PFSK-1 (cell line): ENCODE measurements at regions not wholly inside any gene's neighbourhood (a gene's known extent, or its start where the extent isn't known, plus 50 kb on each side); places are given as distances from the start of the nearest gene placed in this dataset.

Experiments
- FOXP2 ChIP-seq: optimal IDR thresholded peaks from 2 replicates; pipeline ENCODE3; 2011; ENCODE audit warnings: borderline replicate concordance, control low read depth, inconsistent platforms; ENCODE audit not compliant: insufficient read depth; ENCODE audit errors: extremely low read length, extremely low read depth
- POLR2AphosphoS5 ChIP-seq: IDR thresholded peaks from 2 replicates; pipeline ENCODE4 v1.6.1; 2012; ENCODE audit warnings: low read depth, mild to moderate bottlenecking, control low read depth, low read length, moderate library complexity
- SIN3A ChIP-seq: IDR thresholded peaks from 2 replicates; pipeline ENCODE4 v1.6.1; 2012; ENCODE audit warnings: mild to moderate bottlenecking, low read length, moderate library complexity, borderline replicate concordance; ENCODE audit not compliant: insufficient read depth
- TAF1 ChIP-seq: IDR thresholded peaks from 2 replicates; pipeline ENCODE4 v1.6.1; 2012; ENCODE audit warnings: low read length, control low read depth, borderline replicate concordance; ENCODE audit not compliant: insufficient read depth
- TF ChIP-seq, protein P1 (sequence below), 2 experiments: IDR thresholded peaks; 2 replicates each; pipeline versions ENCODE4 v1.6.1 to v1.8.0; 2011 to 2012; ENCODE audit warnings: low read depth in 2 of 2, low read length in 2 of 2, control low read depth in 1 of 2, inconsistent platforms in 1 of 2, mild to moderate bottlenecking in 1 of 2, moderate library complexity in 1 of 2; ENCODE audit not compliant: insufficient read depth in 1 of 2

DNA sequence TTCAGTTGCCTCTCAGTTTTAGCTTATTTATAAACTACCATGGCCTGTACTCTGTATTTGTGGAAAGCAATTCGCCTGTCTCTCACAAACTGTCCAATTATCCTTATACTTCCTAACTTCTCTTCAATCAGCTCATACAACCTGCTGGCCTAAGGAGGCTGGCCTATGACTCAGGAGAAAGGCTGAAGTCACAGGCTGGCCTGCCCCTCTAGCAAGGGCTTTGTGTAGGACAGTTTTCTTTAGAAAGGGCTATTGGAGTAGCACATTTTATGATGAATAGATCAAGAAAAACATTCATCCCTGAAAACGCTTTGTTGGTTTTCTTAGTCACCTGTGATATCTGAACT is 988.7 kb upstream of the ARRDC3 start:
- TF ChIP-seq, protein P1, sequence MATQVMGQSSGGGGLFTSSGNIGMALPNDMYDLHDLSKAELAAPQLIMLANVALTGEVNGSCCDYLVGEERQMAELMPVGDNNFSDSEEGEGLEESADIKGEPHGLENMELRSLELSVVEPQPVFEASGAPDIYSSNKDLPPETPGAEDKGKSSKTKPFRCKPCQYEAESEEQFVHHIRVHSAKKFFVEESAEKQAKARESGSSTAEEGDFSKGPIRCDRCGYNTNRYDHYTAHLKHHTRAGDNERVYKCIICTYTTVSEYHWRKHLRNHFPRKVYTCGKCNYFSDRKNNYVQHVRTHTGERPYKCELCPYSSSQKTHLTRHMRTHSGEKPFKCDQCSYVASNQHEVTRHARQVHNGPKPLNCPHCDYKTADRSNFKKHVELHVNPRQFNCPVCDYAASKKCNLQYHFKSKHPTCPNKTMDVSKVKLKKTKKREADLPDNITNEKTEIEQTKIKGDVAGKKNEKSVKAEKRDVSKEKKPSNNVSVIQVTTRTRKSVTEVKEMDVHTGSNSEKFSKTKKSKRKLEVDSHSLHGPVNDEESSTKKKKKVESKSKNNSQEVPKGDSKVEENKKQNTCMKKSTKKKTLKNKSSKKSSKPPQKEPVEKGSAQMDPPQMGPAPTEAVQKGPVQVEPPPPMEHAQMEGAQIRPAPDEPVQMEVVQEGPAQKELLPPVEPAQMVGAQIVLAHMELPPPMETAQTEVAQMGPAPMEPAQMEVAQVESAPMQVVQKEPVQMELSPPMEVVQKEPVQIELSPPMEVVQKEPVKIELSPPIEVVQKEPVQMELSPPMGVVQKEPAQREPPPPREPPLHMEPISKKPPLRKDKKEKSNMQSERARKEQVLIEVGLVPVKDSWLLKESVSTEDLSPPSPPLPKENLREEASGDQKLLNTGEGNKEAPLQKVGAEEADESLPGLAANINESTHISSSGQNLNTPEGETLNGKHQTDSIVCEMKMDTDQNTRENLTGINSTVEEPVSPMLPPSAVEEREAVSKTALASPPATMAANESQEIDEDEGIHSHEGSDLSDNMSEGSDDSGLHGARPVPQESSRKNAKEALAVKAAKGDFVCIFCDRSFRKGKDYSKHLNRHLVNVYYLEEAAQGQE (IDR thresholded peaks at IDR 0.05; ENCODE audit: insufficient read depth in 1 of 2, low read depth in 2 of 2, low read length in 2 of 2), result no peak
- no peak for TF ChIP-seq FOXP2

DNA sequence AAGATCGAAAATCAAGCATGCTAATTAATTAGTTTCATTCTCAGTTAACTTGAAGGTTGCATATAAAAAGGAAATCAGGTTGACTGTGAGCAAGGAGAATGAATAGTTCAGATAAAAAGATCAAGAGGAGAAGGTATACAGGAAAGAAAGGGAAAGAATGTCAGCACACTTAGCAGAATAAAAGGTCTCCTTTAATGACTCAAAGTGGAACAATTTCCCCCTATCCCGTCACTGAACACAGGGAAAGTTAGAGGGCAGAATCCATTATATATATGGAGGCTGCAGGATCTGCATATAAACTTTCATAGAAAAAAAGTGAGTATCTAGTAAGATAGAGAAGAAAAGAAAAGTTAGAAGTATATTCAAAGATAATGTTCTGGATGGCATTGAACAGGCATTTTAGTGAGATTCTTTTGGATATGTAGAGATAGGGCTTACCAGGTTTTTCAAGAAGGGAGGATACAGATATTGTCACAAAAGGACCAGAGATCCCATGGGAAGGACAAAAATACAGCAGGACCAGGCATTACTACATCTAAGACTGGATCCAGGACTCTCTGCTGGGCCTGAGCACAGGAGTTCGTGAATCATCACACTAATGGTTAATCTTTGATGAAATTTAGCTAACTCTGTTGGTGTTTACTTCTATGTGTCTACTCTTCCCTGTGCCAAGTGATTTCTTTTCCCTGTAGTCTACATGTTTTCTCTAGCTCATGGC is 988.2 kb upstream of the ARRDC3 start:
- TF ChIP-seq FOXP2 (no peak), TAF1 (no peak), SIN3A (no peak), POLR2AphosphoS5 (no peak)
- TF ChIP-seq, protein P1 (IDR thresholded peaks at IDR 0.05; ENCODE audit: insufficient read depth in 1 of 2, low read depth in 2 of 2, low read length in 2 of 2), result no peak

DNA sequence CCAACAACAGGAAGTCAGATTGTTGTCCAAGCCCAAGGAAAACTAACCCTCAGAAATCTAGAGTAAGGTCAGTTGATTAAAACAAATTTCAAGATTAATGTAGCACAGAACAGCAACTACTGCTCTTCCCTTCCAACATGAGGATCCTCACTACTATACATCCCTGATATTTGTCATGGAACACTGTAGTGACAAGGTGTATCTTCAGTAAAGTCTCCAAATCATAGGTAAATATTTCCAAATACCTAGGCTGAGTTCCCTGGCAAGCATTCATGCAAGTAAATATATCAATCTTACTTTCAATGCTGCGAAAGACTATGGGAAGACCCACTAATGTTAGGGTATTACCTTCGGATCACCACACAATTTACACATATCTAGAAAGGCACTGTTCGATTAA is 986.9 kb upstream of the ARRDC3 start:
- TF ChIP-seq FOXP2 (no peak), SIN3A (no peak), TAF1 (no peak), POLR2AphosphoS5 (no peak)
- TF ChIP-seq, protein P1 (IDR thresholded peaks at IDR 0.05; ENCODE audit: insufficient read depth in 1 of 2, low read depth in 2 of 2, low read length in 2 of 2), result no peak

DNA sequence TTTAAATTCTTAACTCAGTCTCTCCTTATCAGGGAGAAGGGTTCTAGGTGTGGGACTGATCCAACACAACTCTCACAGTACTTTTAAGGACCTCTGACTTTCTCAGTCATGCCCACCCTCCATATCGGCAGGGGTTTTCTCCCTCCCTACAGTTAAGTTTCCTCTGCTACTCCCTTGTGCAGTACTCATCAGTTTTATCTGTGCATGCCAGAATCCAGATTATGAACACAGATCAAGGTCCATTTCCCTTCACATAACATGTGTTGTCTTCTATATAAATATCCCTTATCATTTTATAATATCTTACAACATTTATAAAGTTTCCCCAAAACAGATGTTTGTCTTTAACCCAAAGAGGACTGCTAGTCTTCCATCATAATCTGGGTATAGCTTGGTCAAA is 986.5 kb upstream of the ARRDC3 start:
- TF ChIP-seq TAF1 (no peak), FOXP2 (no peak), SIN3A (no peak), POLR2AphosphoS5 (no peak)
- TF ChIP-seq, protein P1 (IDR thresholded peaks at IDR 0.05; ENCODE audit: insufficient read depth in 1 of 2, low read depth in 2 of 2, low read length in 2 of 2), result no peak

DNA sequence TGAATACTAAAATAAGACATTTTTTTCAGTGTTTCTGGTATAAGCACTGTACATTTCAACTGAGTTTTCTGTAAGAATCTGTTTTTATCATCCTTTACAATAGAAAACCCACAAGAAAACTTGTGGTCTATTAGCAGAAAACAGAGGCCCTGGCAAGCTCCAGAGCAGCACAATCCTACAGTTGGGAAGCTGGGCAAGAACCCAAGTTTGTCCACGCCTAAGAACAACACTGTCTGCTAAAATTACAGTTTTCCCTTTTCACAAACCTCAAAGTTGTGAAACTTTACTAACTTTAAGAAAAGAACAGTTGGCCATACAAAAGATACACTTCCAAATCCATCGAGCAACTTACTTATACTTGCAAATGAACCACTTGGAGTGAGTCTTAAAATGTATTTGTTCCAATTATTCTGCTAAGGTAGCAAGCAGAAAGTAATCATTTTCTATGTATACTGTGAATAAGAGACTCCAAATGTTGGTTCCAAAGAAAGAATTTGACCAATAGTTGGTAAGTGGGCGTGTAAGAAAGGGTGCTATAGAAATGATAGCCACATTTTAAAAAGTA is 982.0 kb upstream of the ARRDC3 start:
- TF ChIP-seq SIN3A (no peak), FOXP2 (no peak), TAF1 (no peak), POLR2AphosphoS5 (no peak)
- TF ChIP-seq, protein P1 (IDR thresholded peaks at IDR 0.05; ENCODE audit: insufficient read depth in 1 of 2, low read depth in 2 of 2, low read length in 2 of 2), result no peak
